A673 (cell line): ENCODE measurements at regions not wholly inside any gene's neighbourhood (a gene's known extent, or its start where the extent isn't known, plus 50 kb on each side); places are given as distances from the start of the nearest gene placed in this dataset.

Experiments
- BruUV-seq: library from RNA; stranded (reverse); fragments of 400-500 nt; replicated peaks from 2 replicates; lab custom pipeline; 2021; lab: Mats Ljungman, UMichigan
- CTCF ChIA-PET: fragments of 300-600 bp; sonication (Branson Sonifier 250); formaldehyde crosslinking; loops from one replicate; lab custom pipeline; 2022; ENCODE audit warnings: antibody characterized with exemption; lab: Charles Lee
- POLR2A ChIA-PET: fragments of 300-600 bp; sonication (Branson Sonifier 250); formaldehyde crosslinking; loops from one replicate; lab custom pipeline; 2022; ENCODE audit warnings: antibody characterized with exemption; ENCODE audit not compliant: low non-redundant PET; lab: Charles Lee
- DNase-seq: peaks from one replicate; pipeline ENCODE4 v3.0.0-alpha.2; 2015; ENCODE audit warnings: low spot score
- H3K27ac ChIP-seq: fragments of 200-600 bp; sonication (generic); 2 replicates; pipeline ENCODE4 v1.5.1; 2016; ENCODE audit warnings: mixed run types, low read depth, mild to moderate bottlenecking, mixed read lengths, antibody characterized with exemption, low read length; ENCODE audit not compliant: poor library complexity, severe bottlenecking
- H3K27me3 ChIP-seq: fragments of 200-600 bp; sonication (generic); replicated peaks from 2 replicates; pipeline ENCODE4 v1.6.1; 2017; ENCODE audit warnings: mixed run types, low read depth, mild to moderate bottlenecking, mixed read lengths, antibody characterized with exemption, low read length; ENCODE audit not compliant: insufficient read depth, poor library complexity
- H3K36me3 ChIP-seq: fragments of 200-600 bp; sonication (generic); 2 replicates; pipeline ENCODE4 v1.6.1; 2016; ENCODE audit warnings: mixed run types, mild to moderate bottlenecking, mixed read lengths, antibody characterized with exemption, low read length; ENCODE audit not compliant: insufficient read depth, poor library complexity, severe bottlenecking
- H3K4me1 ChIP-seq: fragments of 200-600 bp; sonication (generic); 2 replicates; pipeline ENCODE4 v1.6.1; 2017; ENCODE audit warnings: mixed run types, mild to moderate bottlenecking, mixed read lengths, antibody characterized with exemption, low read length; ENCODE audit not compliant: insufficient read depth, poor library complexity, severe bottlenecking
- H3K4me3 ChIP-seq: fragments of 200-600 bp; sonication (generic); 2 replicates; pipeline ENCODE4 v1.5.1; 2016; ENCODE audit warnings: low read depth, mixed run types, mild to moderate bottlenecking, mixed read lengths, low read length; ENCODE audit not compliant: poor library complexity, severe bottlenecking
- H3K9me3 ChIP-seq: fragments of 200-600 bp; sonication (generic); 2 replicates; pipeline ENCODE4 v1.6.1; 2016; ENCODE audit warnings: mixed run types, low read depth, mild to moderate bottlenecking, mixed read lengths, antibody characterized with exemption, low read length; ENCODE audit not compliant: poor library complexity, severe bottlenecking
- CTCF ChIP-seq: fragments of 300-800, 200-600 bp; sonication (generic); conservative IDR thresholded peaks from 2 replicates; pipeline ENCODE4 v1.5.1; 2017; ENCODE audit warnings: low read depth, mild to moderate bottlenecking, antibody characterized with exemption, low read length, moderate library complexity, mixed read lengths
- EZH2 ChIP-seq: fragments of 200-600 bp; sonication (generic); IDR thresholded peaks from 2 replicates; pipeline ENCODE4 v1.6.1; 2017; ENCODE audit warnings: borderline replicate concordance, low read depth, mild to moderate bottlenecking, mixed read lengths, antibody characterized with exemption, low read length; ENCODE audit not compliant: poor library complexity, severe bottlenecking
- intact Hi-C: fragments of 100-400 bp; cut with micrococcal nuclease; formaldehyde crosslinking; loops from one replicate; pipeline ENCODE4 v1.10.0; 2022; ENCODE audit not compliant: unreplicated experiment

GRCh38 chr10:43978936-43979335 lies 330.3 kb upstream of the ZNF32 start:
- POLR2A ChIA-PET, result no interaction called here
- TF ChIP-seq CTCF (no peak), EZH2 (no peak)
- H3K4me3 ChIP-seq, result no peak overlapping the region
- no peaks in the 10 kb centered on the region for H3K4me1 ChIP-seq
- H3K36me3 ChIP-seq, result no peaks in the 10 kb centered on the region
- no peak overlapping the region for H3K27ac ChIP-seq
- H3K9me3 ChIP-seq, result no peaks in the 10 kb centered on the region
- BruUV-seq, result no TSS peak
- intact Hi-C loops, result no loop called here
- no peaks in the 10 kb centered on the region for H3K27me3 ChIP-seq
- no peak for DNase-seq
- CTCF ChIA-PET, result no interaction called here

GRCh38 chr10:43978091-43978490 lies 329.4 kb upstream of the ZNF32 start:
- intact Hi-C loops, result no loop called here
- no peaks in the 10 kb centered on the region for H3K27me3 ChIP-seq
- no peaks in the 10 kb centered on the region for H3K9me3 ChIP-seq
- no TSS peak for BruUV-seq
- CTCF ChIA-PET, result no interaction called here
- no peak for DNase-seq
- no peak overlapping the region for H3K4me3 ChIP-seq
- H3K36me3 ChIP-seq, result no peaks in the 10 kb centered on the region
- POLR2A ChIA-PET, result no interaction called here
- TF ChIP-seq CTCF, result no peak
- TF ChIP-seq EZH2, result no peak
- H3K4me1 ChIP-seq, result no peaks in the 10 kb centered on the region
- no peak overlapping the region for H3K27ac ChIP-seq

GRCh38 chr10:43976292-43976691 lies 327.6 kb upstream of the ZNF32 start:
- ChIA-PET POLR2A (no interaction called here), CTCF (no interaction called here)
- DNase-seq, result no peak
- Histone ChIP-seq H3K4me1 (no peaks in the 10 kb centered on the region), H3K9me3 (no peaks in the 10 kb centered on the region), H3K4me3 (no peak overlapping the region), H3K36me3 (no peaks in the 10 kb centered on the region), H3K27ac (no peak overlapping the region), H3K27me3 (no peaks in the 10 kb centered on the region)
- intact Hi-C loops, result no loop called here
- no peak for TF ChIP-seq EZH2
- TF ChIP-seq CTCF, result no peak
- no TSS peak for BruUV-seq
